GM23248 (cell line): ENCODE measurements at regions not wholly inside any gene's neighbourhood (a gene's known extent, or its start where the extent isn't known, plus 50 kb on each side); places are given as distances from the start of the nearest gene placed in this dataset.

Experiments
- EZH2 ChIP-seq: fragments of 200-600 bp; sonication (generic); IDR thresholded peaks from 2 replicates; pipeline ENCODE4 v1.6.1; 2018; ENCODE audit warnings: antibody characterized with exemption, mild to moderate bottlenecking; ENCODE audit not compliant: insufficient read depth, poor library complexity, severe bottlenecking
- EZH2phosphoT487 ChIP-seq: fragments of 200-600 bp; sonication (generic); IDR thresholded peaks from 2 replicates; pipeline ENCODE4 v1.6.1; 2018; ENCODE audit warnings: antibody characterized with exemption, moderate library complexity, mild to moderate bottlenecking, low read depth; ENCODE audit not compliant: insufficient read depth

DNA sequence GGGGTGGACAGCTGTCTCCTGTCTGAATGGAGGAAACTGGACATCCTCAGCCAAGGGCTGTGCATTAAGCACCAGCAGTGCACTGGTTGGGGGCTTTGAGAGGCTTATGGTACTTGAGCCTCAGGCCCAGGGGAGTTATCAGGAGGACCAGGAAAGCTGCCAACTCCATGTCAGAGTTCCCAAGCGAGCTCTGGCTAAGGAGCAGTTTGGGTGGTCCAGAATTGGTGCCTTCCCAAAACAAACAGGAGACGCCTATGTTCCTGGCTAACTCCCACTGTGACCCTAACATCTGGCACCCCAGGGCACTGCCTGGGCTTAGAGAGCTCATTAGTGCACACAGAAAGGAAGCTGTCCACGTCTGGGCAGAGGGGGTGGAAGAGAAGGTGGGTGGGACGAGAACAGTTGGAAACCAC is 408.6 kb upstream of the NPVF start:
- no peak for TF ChIP-seq EZH2phosphoT487
- no peak for TF ChIP-seq EZH2
